Spleen (tissue), 11 donors: ENCODE measurements at regions not wholly inside any gene's neighbourhood (a gene's known extent, or its start where the extent isn't known, plus 50 kb on each side); places are given as distances from the start of the nearest gene placed in this dataset.

Experiments used
- DNase-seq: peaks from one replicate; pipeline ENCODE4 v3.0.0-alpha.2; 2020
- H3K27ac ChIP-seq, 8 donors: fragments of 200-600 bp; sonication (generic) in 7 of 8; 1 replicate in 4 of 8; 2 replicates in 4 of 8; pipeline versions ENCODE4 v1.5.0 to v1.8.0; 2016 to 2021; ENCODE audit warnings: inconsistent platforms in 4 of 8, mild to moderate bottlenecking in 4 of 8, moderate library complexity in 1 of 8
- H3K27me3 ChIP-seq, 7 donors: fragments of 200-600 bp; sonication (generic) in 6 of 7; replicated peaks in 1 of 7; 1 replicate in 4 of 7; 2 replicates in 3 of 7; pipeline versions ENCODE4 v1.5.0 to v1.8.0; 2016 to 2021; ENCODE audit warnings: inconsistent platforms in 3 of 7, mild to moderate bottlenecking in 1 of 7
- H3K36me3 ChIP-seq, 6 donors: fragments of 200-600 bp; sonication (generic) in 5 of 6; 1 replicate in 4 of 6; 2 replicates in 2 of 6; pipeline versions ENCODE4 v1.5.0 to v1.8.0; 2016 to 2021; ENCODE audit warnings: inconsistent platforms in 2 of 6
- H3K4me1 ChIP-seq, 6 donors: fragments of 200-600 bp; sonication (generic) in 5 of 6; 1 replicate in 3 of 6; 2 replicates in 3 of 6; pipeline versions ENCODE4 v1.5.0 to v1.8.0; 2016 to 2021; ENCODE audit warnings: inconsistent platforms in 3 of 6
- H3K4me3 ChIP-seq, 8 donors: fragments of 200-600 bp; sonication (generic) in 7 of 8; 1 replicate in 4 of 8; 2 replicates in 4 of 8; pipeline versions ENCODE4 v1.5.0 to v1.8.0; 2016 to 2021; ENCODE audit warnings: inconsistent platforms in 4 of 8, mild to moderate bottlenecking in 4 of 8, moderate library complexity in 2 of 8
- H3K9me3 ChIP-seq, 8 donors: fragments of 200-600 bp; sonication (generic) in 7 of 8; 1 replicate in 4 of 8; 2 replicates in 4 of 8; pipeline versions ENCODE4 v1.5.0 to v1.8.0; 2016 to 2021; ENCODE audit warnings: inconsistent platforms in 4 of 8
- POLR2A ChIP-seq, 3 donors: fragments of 450-650 bp; IDR thresholded peaks; one replicate each; pipeline ENCODE4 v1.5.1; 2017; ENCODE audit warnings: antibody characterized with exemption in 3 of 3, mild to moderate bottlenecking in 1 of 3
- POLR2AphosphoS5 ChIP-seq, 3 donors: sonication (generic); formaldehyde crosslinking; IDR thresholded peaks; one replicate each; pipeline ENCODE4 v1.5.1; 2017; ENCODE audit warnings: antibody characterized with exemption in 3 of 3
- WGBS, 5 donors: extraction: QIAGEN DNeasy Blood & Tissue Kit in 3 of 5; methylation state at CpG; one replicate each; pipeline versions ENCODE4 v1.1.5 to v1.1.7; 2013 to 2018; 5-methylcytosine and 5-hydroxymethylcytosine counted together
- intact Hi-C: fragments of 100-400 bp; cut with DNase I; formaldehyde crosslinking; loops from one replicate; pipeline ENCODE4 v1.15.0; 2023; ENCODE audit warnings: low total_unique reads
- TF ChIP-seq, protein P1 (sequence below), 11 experiments: fragments of 200-600 bp in 7 of 11; fragments of 450-650 bp in 4 of 11; sonication (generic) in 4 of 11; IDR thresholded peaks in 8 of 11; conservative IDR thresholded peaks in 3 of 11; 1 replicate in 7 of 11; 2 replicates in 4 of 11; pipeline versions ENCODE4 v1.4.0 to v1.8.0; 2016 to 2021; ENCODE audit warnings: antibody characterized with exemption in 11 of 11, inconsistent platforms in 4 of 11, mild to moderate bottlenecking in 1 of 11
- donor health status: healthy with polysubstance abuse.
- donor health status: DM: no; HTN: no; CAD: no; lungs with moderate emphysema.
- donor health status: DM: no; HTN: no; CAD: no.
- donor health status: Bipolar disorder and iron deficiency.
- donor health status: healthy.
- donor health status: DM: no; HTN: no; CAD: no.
- donor health status: DM: yes; HTN: yes; CAD: no.

- Histone ChIP-seq H3K4me1 (no peaks in the 10 kb centered on the region), H3K9me3 (peaks cover 0 to 13% (median 5%) of the 10 kb centered on the region in 8 donors), H3K36me3 (no peaks in the 10 kb centered on the region), H3K27ac (no peak overlapping the region), H3K4me3 (no peak overlapping the region), H3K27me3 (peaks cover 0 to 6% (median 0%) of the 10 kb centered on the region in 7 donors)
- intact Hi-C loops = no loop called here
- WGBS, 5 donors = 87 to 100% (median 92%) methylated on average over 2 to 5 of the region's 5 CpGs
- TF ChIP-seq POLR2A (IDR thresholded peaks at IDR 0.05) (no peak), POLR2AphosphoS5 (IDR thresholded peaks at IDR 0.05) (no peak)
- TF ChIP-seq, protein P1, sequence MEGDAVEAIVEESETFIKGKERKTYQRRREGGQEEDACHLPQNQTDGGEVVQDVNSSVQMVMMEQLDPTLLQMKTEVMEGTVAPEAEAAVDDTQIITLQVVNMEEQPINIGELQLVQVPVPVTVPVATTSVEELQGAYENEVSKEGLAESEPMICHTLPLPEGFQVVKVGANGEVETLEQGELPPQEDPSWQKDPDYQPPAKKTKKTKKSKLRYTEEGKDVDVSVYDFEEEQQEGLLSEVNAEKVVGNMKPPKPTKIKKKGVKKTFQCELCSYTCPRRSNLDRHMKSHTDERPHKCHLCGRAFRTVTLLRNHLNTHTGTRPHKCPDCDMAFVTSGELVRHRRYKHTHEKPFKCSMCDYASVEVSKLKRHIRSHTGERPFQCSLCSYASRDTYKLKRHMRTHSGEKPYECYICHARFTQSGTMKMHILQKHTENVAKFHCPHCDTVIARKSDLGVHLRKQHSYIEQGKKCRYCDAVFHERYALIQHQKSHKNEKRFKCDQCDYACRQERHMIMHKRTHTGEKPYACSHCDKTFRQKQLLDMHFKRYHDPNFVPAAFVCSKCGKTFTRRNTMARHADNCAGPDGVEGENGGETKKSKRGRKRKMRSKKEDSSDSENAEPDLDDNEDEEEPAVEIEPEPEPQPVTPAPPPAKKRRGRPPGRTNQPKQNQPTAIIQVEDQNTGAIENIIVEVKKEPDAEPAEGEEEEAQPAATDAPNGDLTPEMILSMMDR (IDR thresholded peaks at IDR 0.05 in 8 of 11, conservative IDR thresholded peaks at IDR 0.05 in 3 of 11) = no peak
- DNase-seq = no peak
These were observed 95.6 kb upstream of the FAM9C start for GRCh38 chrX:13140007-13140406.

- intact Hi-C loops = no loop called here
- Histone ChIP-seq H3K4me3 (no peak overlapping the region), H3K4me1 (peaks cover 0 to 27% (median 3%) of the 10 kb centered on the region in 6 donors), H3K27me3 (no peaks in the 10 kb centered on the region), H3K9me3 (peaks cover 0 to 3% (median 0%) of the 10 kb centered on the region in 8 donors), H3K27ac (peak overlapping the region in 1 of 8 donors; percentile 24), H3K36me3 (no peaks in the 10 kb centered on the region)
- no peak for TF ChIP-seq POLR2A (IDR thresholded peaks at IDR 0.05)
- no peak for TF ChIP-seq POLR2AphosphoS5 (IDR thresholded peaks at IDR 0.05)
- TF ChIP-seq, protein P1 (IDR thresholded peaks at IDR 0.05 in 8 of 11, conservative IDR thresholded peaks at IDR 0.05 in 3 of 11) = no peak
- WGBS, 5 donors = 45 to 67% (median 48%) methylated on average over 3 of the region's 3 CpGs
- no peak for DNase-seq
These were observed 87.1 kb upstream of the FAM9C start for GRCh38 chrX:13131396-13132137.

DNA sequence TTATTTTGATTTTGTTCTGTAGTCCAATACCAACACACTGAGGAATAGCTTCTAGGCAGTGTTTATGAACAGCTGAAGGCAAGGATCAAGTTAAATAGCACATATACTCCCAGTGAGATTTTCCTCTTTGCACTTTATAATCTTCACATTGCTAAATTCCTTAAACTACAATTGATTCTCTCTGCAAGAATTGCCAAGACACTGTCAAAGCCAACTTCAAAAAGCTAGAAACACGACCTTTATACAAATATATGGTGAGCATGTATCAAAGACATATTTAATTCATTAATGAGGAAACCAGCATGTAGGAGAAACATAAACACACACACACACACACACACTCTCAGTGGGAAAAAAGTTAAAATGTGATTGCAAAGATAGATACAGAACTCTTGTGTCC lies 86.4 kb upstream of the FAM9C start:
- Histone ChIP-seq H3K4me1 (peaks cover 0 to 27% (median 3%) of the 10 kb centered on the region in 6 donors), H3K4me3 (no peak overlapping the region), H3K27ac (no peak overlapping the region), H3K27me3 (no peaks in the 10 kb centered on the region), H3K9me3 (no peaks in the 10 kb centered on the region), H3K36me3 (no peaks in the 10 kb centered on the region)
- intact Hi-C loops = no loop called here
- no peak for DNase-seq
- TF ChIP-seq POLR2AphosphoS5 (IDR thresholded peaks at IDR 0.05) (no peak), POLR2A (IDR thresholded peaks at IDR 0.05) (no peak)
- TF ChIP-seq, protein P1 (IDR thresholded peaks at IDR 0.05 in 8 of 11, conservative IDR thresholded peaks at IDR 0.05 in 3 of 11) = no peak
- WGBS, 5 donors = 52 to 92% (median 81%) methylated on average over 1 of the region's 1 CpG

GRCh38 chrX:13128104-13128503 lies 83.7 kb upstream of the FAM9C start:
- peaks cover 8 to 53% (median 16%) of the 10 kb centered on the region in 6 donors for H3K4me1 ChIP-seq
- H3K4me3 ChIP-seq = no peak overlapping the region
- no peak for TF ChIP-seq POLR2AphosphoS5 (IDR thresholded peaks at IDR 0.05)
- TF ChIP-seq POLR2A (IDR thresholded peaks at IDR 0.05) = no peak
- TF ChIP-seq, protein P1 (IDR thresholded peaks at IDR 0.05 in 8 of 11, conservative IDR thresholded peaks at IDR 0.05 in 3 of 11) = no peak
- H3K36me3 ChIP-seq = no peaks in the 10 kb centered on the region
- intact Hi-C loops = no loop called here
- no peak for DNase-seq
- no peaks in the 10 kb centered on the region for H3K9me3 ChIP-seq
- H3K27ac ChIP-seq = peak overlapping the region in 1 of 8 donors; percentile 38
- H3K27me3 ChIP-seq = no peaks in the 10 kb centered on the region
